SK-N-SH (cell line): ENCODE measurements at regions not wholly inside any gene's neighbourhood (a gene's known extent, or its start where the extent isn't known, plus 50 kb on each side); places are given as distances from the start of the nearest gene placed in this dataset.
"Not testable (repeated sequence)": the region's sequence is repeated elsewhere in the genome, so short reads cannot be mapped to it uniquely, and the experiment has no call there.

Experiments
- CTCF ChIA-PET: fragments of 300-600, 350-600 bp; formaldehyde crosslinking; extraction: SDS; loops from one replicate; lab custom pipeline; 2021; lab: Yijun Ruan, JAX
- POLR2A ChIA-PET: fragments of 350-600 bp; sonication (Branson Sonifier 250); formaldehyde crosslinking; extraction: SDS; loops from one replicate; lab custom pipeline; 2020; ENCODE audit warnings: antibody characterized with exemption, inconsistent platforms; lab: Yijun Ruan, JAX
- DNase-seq: peaks from one replicate; pipeline ENCODE4 v3.0.0; 2012
- H2AFZ ChIP-seq: fragments of 200-600 bp; sonication (generic); 2 replicates; pipeline ENCODE4 v1.8.1; 2016; ENCODE audit warnings: antibody characterized with exemption, mild to moderate bottlenecking, low read depth
- H3F3A ChIP-seq: fragments of 200-600 bp; sonication (generic); replicated peaks from 2 replicates; pipeline ENCODE3; 2016; ENCODE audit warnings: antibody characterized with exemption, mild to moderate bottlenecking; ENCODE audit not compliant: insufficient read depth
- H3K27ac ChIP-seq, 2 experiments: fragments of 200-500 bp in 1 of 2; fragments of 200-600 bp in 1 of 2; sonication (Bioruptor generic) in 1 of 2; sonication (generic), shearing (Covaris generic) in 1 of 2; 2 replicates each; pipeline versions ENCODE4 v1.5.1 to v1.6.1; 2014 to 2016; ENCODE audit warnings: low read depth in 2 of 2, inconsistent platforms in 1 of 2, low read length in 1 of 2, mild to moderate bottlenecking in 1 of 2, mixed read lengths in 1 of 2
- H3K27me3 ChIP-seq: fragments of 200-600 bp; sonication (generic), shearing (Covaris generic); 2 replicates; pipeline ENCODE4 v1.6.1; 2016; ENCODE audit warnings: mixed run types; ENCODE audit not compliant: insufficient read depth
- H3K36me3 ChIP-seq, 2 experiments: fragments of 200-500 bp in 1 of 2; fragments of 200-600 bp in 1 of 2; sonication (Bioruptor generic) in 1 of 2; sonication (generic) in 1 of 2; replicated peaks in 1 of 2; 2 replicates each; pipeline versions ENCODE3 to v1.5.1; 2014 to 2016; ENCODE audit warnings: low read length in 1 of 2, mild to moderate bottlenecking in 1 of 2; ENCODE audit not compliant: insufficient read depth in 2 of 2, control insufficient read depth in 1 of 2
- H3K4me1 ChIP-seq, 2 experiments: fragments of 200-500 bp in 1 of 2; fragments of 200-600 bp in 1 of 2; sonication (Bioruptor generic) in 1 of 2; sonication (generic), shearing (Covaris generic) in 1 of 2; 2 replicates each; pipeline versions ENCODE4 v1.5.1 to v1.6.1; 2014 to 2016; ENCODE audit warnings: low read depth in 1 of 2, low read length in 1 of 2, mixed run types in 1 of 2; ENCODE audit not compliant: insufficient read depth in 2 of 2, control insufficient read depth in 1 of 2
- H3K4me2 ChIP-seq: fragments of 200-600 bp; sonication (generic), shearing (Covaris generic); 2 replicates; pipeline ENCODE4 v1.6.1; 2017; ENCODE audit warnings: mixed run types
- H3K4me3 ChIP-seq, 2 experiments: fragments of 200-500 bp in 1 of 2; fragments of 200-600 bp in 1 of 2; sonication (Bioruptor generic) in 1 of 2; sonication (generic), shearing (Covaris generic) in 1 of 2; 2 replicates each; pipeline versions ENCODE4 v1.5.1 to v1.8.1; 2014 to 2016; ENCODE audit warnings: low read depth in 2 of 2, inconsistent platforms in 1 of 2, low read length in 1 of 2, mild to moderate bottlenecking in 1 of 2, mixed read lengths in 1 of 2, moderate library complexity in 1 of 2
- H3K79me2 ChIP-seq: fragments of 200-600 bp; sonication (generic); 2 replicates; pipeline ENCODE4 v1.8.1; 2017; ENCODE audit warnings: mild to moderate bottlenecking; ENCODE audit not compliant: insufficient read depth
- H3K9ac ChIP-seq: fragments of 200-600 bp; sonication (generic); 2 replicates; pipeline ENCODE4 v1.6.1; 2017; ENCODE audit warnings: mixed run types
- H3K9me2 ChIP-seq: fragments of 200-600 bp; sonication (generic); 2 replicates; pipeline ENCODE4 v1.6.1; 2017; ENCODE audit warnings: mixed run types
- H3K9me3 ChIP-seq: fragments of 200-600 bp; sonication (generic); 2 replicates; pipeline ENCODE4 v1.6.1; 2017; ENCODE audit warnings: mixed run types, mild to moderate bottlenecking, moderate library complexity
- H4K20me1 ChIP-seq: fragments of 200-600 bp; sonication (generic); 2 replicates; pipeline ENCODE4 v1.6.1; 2017; ENCODE audit warnings: mild to moderate bottlenecking, mixed run types; ENCODE audit not compliant: insufficient read depth
- WGBS: methylation state at CpG from one replicate; pipeline ENCODE4 v1.1.6; 2017; ENCODE audit warnings: low lambda C conversion rate; 5-methylcytosine and 5-hydroxymethylcytosine counted together

DNA sequence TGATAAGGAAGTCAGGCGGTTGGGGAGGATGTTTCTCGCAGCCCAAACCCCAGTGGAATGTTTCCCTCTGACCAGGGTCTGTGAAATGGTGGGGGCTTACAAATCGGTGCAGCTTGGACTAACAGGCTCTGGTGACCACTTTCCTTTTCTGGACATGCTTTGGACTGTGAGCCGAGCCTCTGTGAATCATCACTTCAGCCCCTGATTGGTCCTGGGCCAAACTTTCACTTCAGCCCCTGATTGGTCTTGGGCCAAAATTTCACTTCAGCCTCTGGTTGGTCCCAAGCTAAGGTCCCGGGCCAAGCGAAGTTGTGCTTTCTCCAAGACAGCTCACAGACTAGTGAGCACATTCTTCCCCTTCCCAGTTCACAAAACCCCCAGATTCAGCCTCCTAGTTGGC, 223.7 kb upstream of the ANKRD20A1 start:
- H3K4me1 ChIP-seq, H3K27ac ChIP-seq, CTCF ChIA-PET: not testable (repeated sequence)

DNA sequence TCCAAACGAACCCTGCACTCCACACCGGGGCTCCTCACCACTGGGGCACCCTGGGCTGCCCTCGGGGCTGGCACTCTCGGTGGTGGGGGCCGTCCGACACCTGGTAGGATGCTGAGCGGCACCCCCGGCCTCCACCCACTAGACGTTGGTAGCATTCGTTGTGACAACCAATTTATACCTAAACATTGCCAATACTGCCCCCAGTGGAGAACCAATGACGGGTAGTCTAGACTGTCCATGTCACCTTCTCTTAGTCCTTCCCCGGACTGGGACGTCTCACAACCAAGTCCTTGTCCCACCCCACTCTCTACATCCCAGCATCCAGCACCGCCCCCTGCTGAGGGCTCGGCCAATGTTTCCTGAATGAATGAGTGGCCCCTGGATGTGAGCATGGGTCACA, 246.8 kb upstream of the ANKRD20A1 start:
- H3K4me3 ChIP-seq, H3K36me3 ChIP-seq, CTCF ChIA-PET, H3K27me3 ChIP-seq, H3K27ac ChIP-seq, DNase-seq, H3K9ac ChIP-seq, H4K20me1 ChIP-seq, POLR2A ChIA-PET, H3K9me3 ChIP-seq, H3K4me2 ChIP-seq, H3K79me2 ChIP-seq, H3K4me1 ChIP-seq, H3K9me2 ChIP-seq, H2AFZ ChIP-seq, H3F3A ChIP-seq: not testable (repeated sequence)
- WGBS = 51% methylated on average over 9 of the region's 15 CpGs

More for the DNA sequence above, 223.7 kb upstream of the ANKRD20A1 start:
- DNase-seq, H3K9me3 ChIP-seq, H3K27me3 ChIP-seq, H3K4me3 ChIP-seq, H3K4me2 ChIP-seq, H3K9ac ChIP-seq, H4K20me1 ChIP-seq, H3F3A ChIP-seq, H3K79me2 ChIP-seq, POLR2A ChIA-PET, H3K9me2 ChIP-seq, H2AFZ ChIP-seq, H3K36me3 ChIP-seq: not testable (repeated sequence)
- 17% methylated on average over 2 of the region's 6 CpGs for WGBS

DNA sequence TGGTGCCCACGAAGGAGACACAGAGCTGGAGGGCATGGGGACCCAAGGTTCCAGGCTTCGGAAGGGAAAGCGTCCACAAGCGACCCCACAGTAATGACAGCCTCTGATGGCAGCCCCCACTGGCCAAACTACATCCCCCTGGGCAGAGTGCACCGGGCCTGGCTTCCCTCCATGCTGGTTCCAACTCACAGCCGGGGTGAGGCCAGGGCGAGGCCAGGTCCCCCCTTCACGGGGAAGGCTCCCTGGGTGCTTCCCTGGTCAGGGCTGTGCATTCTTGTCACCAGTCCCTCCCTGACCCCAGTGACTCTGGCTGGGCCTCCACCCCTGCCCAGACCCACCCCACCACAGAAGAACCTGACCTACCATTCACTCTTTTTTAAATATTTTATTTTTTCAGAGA, 248.9 kb upstream of the ANKRD20A1 start:
- H3K9ac ChIP-seq, H3F3A ChIP-seq, H3K27me3 ChIP-seq, H4K20me1 ChIP-seq, H3K27ac ChIP-seq, H3K9me3 ChIP-seq, H2AFZ ChIP-seq, H3K4me1 ChIP-seq, H3K9me2 ChIP-seq, DNase-seq, H3K79me2 ChIP-seq, POLR2A ChIA-PET, H3K4me2 ChIP-seq, CTCF ChIA-PET, H3K36me3 ChIP-seq, H3K4me3 ChIP-seq: not testable (repeated sequence)
- WGBS = 50% methylated on average over 6 of the region's 8 CpGs

DNA sequence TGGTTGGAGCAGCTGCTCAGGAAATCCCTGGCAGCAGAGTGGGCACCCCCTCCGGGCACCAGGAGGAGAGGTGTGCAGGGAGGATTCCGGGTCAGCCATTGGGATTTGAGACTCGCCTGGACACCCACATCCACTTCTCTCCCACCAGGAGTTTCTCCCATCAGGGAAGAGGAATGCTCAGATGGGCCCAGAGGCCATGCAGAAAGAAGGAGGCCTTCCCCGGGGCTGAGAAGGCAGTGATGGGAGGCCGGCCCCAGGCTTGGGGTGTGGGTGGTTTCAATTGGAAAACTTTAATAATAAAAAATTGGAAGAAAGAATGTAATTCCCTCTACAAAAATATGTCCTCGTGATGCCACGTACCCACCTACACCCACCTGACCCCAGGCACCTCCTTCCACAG, 249.3 kb upstream of the ANKRD20A1 start:
- peak; percentile 0 for DNase-seq
- H3K4me1 ChIP-seq, H3K4me2 ChIP-seq, H3K36me3 ChIP-seq, POLR2A ChIA-PET, H3K27me3 ChIP-seq, H3F3A ChIP-seq, H3K9ac ChIP-seq, H3K9me3 ChIP-seq, H2AFZ ChIP-seq, H3K9me2 ChIP-seq, CTCF ChIA-PET, H4K20me1 ChIP-seq, H3K27ac ChIP-seq, H3K79me2 ChIP-seq, H3K4me3 ChIP-seq: not testable (repeated sequence)
- 30% methylated on average over 3 of the region's 7 CpGs for WGBS

DNA sequence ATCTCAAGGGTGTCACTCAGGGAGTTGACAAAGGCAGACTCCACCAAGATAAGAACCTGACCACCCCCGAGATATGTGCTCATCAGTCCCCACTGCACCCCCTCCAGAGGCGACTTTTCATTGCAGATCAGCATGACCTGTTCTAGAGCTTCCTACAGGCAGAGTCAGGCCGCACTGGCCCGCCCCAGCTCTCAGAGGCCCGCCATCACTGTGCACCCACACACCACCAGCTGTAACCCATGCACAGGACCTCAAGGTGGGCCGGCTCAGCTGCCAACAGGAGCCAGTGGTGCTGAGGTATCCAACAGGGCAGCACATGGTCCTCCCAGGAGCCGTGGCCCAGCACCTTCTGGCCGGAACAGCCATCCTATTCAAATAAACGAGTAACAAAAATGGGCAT, 253.6 kb upstream of the ANKRD20A1 start:
- POLR2A ChIA-PET, H3K36me3 ChIP-seq, H3K79me2 ChIP-seq, CTCF ChIA-PET, H3K9me3 ChIP-seq, H3K9ac ChIP-seq, H3K4me2 ChIP-seq, H3F3A ChIP-seq, H3K27ac ChIP-seq, H3K27me3 ChIP-seq, H3K4me3 ChIP-seq, H3K4me1 ChIP-seq, DNase-seq, H3K9me2 ChIP-seq, H2AFZ ChIP-seq, H4K20me1 ChIP-seq: not testable (repeated sequence)
- WGBS = no CpG with 5 or more reads among the region's 9 CpGs

DNA sequence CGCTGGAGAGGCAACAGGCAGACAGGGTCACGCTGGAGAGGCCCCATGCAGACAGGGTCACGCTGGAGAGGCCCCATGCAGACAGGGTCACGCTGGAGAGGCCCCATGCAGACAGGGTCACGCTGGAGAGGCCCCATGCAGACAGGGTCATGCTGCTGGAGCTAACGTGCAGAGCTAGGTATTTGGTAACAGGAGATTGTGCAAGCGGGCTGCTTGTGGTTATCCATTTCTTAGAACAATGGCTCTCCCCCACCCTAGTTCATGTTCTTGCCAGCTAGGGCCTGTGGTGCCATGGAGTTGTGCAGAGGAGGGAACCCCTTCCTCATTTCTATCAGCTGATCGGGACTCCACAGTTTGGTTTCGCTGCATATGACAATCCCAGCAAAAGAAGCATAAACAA, 255.1 kb upstream of the ANKRD20A1 start:
- H3K4me1 ChIP-seq, H3K27ac ChIP-seq, H3K9me3 ChIP-seq, H3K79me2 ChIP-seq, H3K4me3 ChIP-seq, POLR2A ChIA-PET, CTCF ChIA-PET, H3K9ac ChIP-seq, H3K9me2 ChIP-seq, H3K36me3 ChIP-seq, H2AFZ ChIP-seq, H3K27me3 ChIP-seq, DNase-seq, H4K20me1 ChIP-seq, H3K4me2 ChIP-seq, H3F3A ChIP-seq: not testable (repeated sequence)
- WGBS = no CpG with 5 or more reads among the region's 9 CpGs

DNA sequence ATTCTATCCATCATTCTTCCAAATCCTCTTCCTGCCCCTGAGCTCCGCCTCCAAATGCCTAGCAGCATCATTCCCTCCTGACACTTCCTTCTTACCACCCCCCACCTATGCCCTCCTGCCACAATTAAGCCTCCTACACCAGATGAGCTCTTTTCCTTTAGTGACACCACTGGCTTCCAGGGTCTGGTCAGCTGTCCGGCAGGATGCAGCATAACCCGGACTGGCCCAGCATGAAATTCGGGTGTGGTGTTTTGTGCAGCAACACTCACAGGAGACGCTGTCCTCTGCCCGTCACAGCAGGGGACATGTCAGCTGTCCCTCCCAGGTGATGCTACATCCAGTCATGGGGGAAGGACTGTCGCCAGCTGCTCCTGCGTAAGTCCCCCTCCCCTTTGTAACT, 266.3 kb upstream of the ANKRD20A1 start:
- H3K27ac ChIP-seq, CTCF ChIA-PET, H3K36me3 ChIP-seq, H3K4me1 ChIP-seq, H2AFZ ChIP-seq, POLR2A ChIA-PET, DNase-seq, H3K9me2 ChIP-seq, H3K27me3 ChIP-seq, H3K79me2 ChIP-seq, H3K4me3 ChIP-seq, H3K9ac ChIP-seq, H3K4me2 ChIP-seq, H3F3A ChIP-seq, H3K9me3 ChIP-seq, H4K20me1 ChIP-seq: not testable (repeated sequence)
- no CpG with 5 or more reads among the region's 8 CpGs for WGBS
